ENCODE measurements at regions not wholly inside any gene's neighbourhood (a gene's known extent, or its start where the extent isn't known, plus 50 kb on each side); places are given as distances from the start of the nearest gene placed in this dataset.

DNA sequence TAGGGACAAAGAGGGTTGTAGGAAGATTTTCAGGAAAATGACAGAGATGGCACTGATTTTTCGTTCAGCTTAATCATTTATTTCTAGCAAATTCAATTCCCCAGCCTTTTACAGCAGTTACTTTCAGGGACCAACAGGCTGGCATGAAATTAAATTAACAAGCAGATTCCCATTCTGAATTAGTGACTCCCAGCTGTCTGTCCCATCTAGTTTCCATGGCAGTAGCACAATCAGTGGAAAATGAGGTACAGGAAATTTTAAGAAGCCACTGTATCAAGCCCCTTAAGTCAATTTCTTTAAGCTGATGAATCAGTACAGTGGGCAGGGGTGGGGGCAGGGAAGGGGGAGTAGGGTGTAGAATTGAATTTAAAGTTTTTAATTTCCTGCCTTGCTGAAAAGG, 121.1 kb upstream of the TEX13C start (continued):
- TF ChIP-seq HDAC2 (IDR thresholded peaks at IDR 0.05; ENCODE audit: borderline replicate concordance in 1 of 2, low read depth in 2 of 2, low read length in 2 of 2), result no peak

All from H1 (cell line).